Right hindlimb (tissue), 1 donor: ENCODE measurements at regions not wholly inside any gene's neighbourhood (a gene's known extent, or its start where the extent isn't known, plus 50 kb on each side); places are given as distances from the start of the nearest gene placed in this dataset.

ENCODE experiments used
- DNase-seq: peaks from one replicate; pipeline ENCODE4 v3.0.0-alpha.2; 2018

GRCh38 chr10:91690996-91691676 lies 58.3 kb upstream of the PPP1R3C start:
- DNase-seq, result no peak

DNA sequence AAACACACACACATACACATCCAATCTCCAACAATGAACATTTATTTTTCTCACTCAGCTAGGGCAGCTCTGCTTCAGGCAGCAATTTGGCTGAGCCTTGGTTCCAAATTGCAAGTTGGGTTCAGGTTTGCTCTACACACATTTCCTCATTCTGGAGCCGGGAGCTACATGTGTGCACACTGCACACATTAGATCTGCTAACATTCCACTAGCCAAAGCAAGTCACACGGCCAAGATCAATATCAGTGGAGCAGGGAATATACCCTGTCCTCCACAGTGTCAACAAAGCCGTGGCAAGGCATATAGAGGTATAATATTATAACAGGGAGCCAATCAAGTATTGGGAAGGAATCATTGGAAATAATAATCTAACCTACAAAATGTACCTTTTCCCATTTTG lies 57.5 kb upstream of the PPP1R3C start:
- no peak for DNase-seq

DNA sequence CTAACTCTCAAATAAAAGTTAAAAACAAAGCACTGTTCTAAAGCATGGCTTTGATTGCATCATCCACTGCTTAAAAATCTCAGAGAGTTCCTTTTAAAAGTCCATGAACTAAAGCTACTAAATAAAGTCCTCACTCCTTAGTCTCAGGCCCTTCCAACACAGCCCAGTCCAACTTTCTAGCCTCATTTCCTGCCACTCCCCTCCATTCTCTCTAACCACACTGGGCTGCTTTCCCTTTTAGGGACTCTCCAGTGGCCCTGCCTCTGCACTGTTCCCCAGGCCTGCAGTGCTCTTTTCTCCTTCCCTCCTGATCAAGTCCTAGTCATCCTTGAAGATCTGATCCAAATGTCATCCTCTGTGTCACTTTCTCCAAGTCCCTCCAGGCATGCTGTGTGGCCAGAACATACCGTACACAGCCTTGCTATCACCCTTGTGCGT lies 56.9 kb upstream of the PPP1R3C start:
- DNase-seq, result peak; percentile 45

- DNase-seq, result no peak
Measured at GRCh38 chr10:91684841-91685240, 52.0 kb upstream of the PPP1R3C start.

- DNase-seq, result no peak
Measured at GRCh38 chr10:91683975-91684374, 51.1 kb upstream of the PPP1R3C start.

GRCh38 chr10:91682912-91683311 lies 50.0 kb upstream of the PPP1R3C start:
- no peak for DNase-seq
